ENCODE measurements at regions not wholly inside any gene's neighbourhood (a gene's known extent, or its start where the extent isn't known, plus 50 kb on each side); places are given as distances from the start of the nearest gene placed in this dataset.

DNA sequence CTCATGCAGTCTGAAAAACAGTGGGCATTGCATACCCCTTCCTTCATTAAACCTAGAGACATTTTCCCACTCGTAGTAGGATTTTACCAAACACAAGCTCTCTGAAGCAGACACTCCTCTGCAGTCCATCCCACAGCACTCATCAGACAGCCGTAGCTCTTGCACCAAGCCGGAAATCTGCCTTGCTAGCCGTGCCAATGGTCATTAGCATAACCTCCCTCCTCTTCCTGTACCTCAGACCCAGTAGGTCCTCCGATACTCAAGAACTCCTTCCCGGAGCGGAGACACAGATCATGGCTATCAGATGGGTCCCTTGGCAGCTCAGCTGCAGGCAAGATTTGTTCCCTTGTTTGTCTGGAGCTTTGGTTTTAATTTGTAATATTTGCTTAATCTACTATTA is 483.1 kb upstream of the PSMD7 start:
- TF ChIP-seq, protein P1, sequence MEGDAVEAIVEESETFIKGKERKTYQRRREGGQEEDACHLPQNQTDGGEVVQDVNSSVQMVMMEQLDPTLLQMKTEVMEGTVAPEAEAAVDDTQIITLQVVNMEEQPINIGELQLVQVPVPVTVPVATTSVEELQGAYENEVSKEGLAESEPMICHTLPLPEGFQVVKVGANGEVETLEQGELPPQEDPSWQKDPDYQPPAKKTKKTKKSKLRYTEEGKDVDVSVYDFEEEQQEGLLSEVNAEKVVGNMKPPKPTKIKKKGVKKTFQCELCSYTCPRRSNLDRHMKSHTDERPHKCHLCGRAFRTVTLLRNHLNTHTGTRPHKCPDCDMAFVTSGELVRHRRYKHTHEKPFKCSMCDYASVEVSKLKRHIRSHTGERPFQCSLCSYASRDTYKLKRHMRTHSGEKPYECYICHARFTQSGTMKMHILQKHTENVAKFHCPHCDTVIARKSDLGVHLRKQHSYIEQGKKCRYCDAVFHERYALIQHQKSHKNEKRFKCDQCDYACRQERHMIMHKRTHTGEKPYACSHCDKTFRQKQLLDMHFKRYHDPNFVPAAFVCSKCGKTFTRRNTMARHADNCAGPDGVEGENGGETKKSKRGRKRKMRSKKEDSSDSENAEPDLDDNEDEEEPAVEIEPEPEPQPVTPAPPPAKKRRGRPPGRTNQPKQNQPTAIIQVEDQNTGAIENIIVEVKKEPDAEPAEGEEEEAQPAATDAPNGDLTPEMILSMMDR (IDR thresholded peaks at IDR 0.05) = no peak
- DNase-seq (no peak), ATAC-seq (peak; percentile 31)
- intact Hi-C loops (cut with DNase I, micrococcal nuclease) = no loop called here
- no peaks in the 10 kb centered on the region for H3K4me1 ChIP-seq (ENCODE audit: low read depth)
- no peaks in the 10 kb centered on the region for H3K9me3 ChIP-seq
- no peak overlapping the region for H3K4me3 ChIP-seq
- no peaks in the 10 kb centered on the region for H3K36me3 ChIP-seq (ENCODE audit: low read depth)

DNA sequence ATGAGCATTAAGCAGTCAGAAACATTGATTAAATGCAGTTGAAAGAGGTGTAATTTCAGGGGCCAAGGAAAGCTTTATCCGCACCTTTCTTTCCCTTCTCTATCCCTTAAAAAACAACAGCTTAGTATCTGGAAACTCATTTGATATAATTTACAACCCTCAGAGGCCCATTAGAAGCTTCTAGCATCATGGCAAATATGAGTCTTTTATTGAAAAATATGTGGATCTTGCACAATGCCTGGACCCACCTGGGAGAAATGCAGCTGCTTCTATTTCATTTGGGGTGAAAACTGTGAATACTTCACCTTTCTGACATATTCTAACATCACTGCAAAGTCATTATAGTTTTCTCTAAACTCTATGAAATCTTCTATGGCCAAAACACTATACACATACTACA is 492.2 kb upstream of the PSMD7 start:
- intact Hi-C loops (cut with DNase I, micrococcal nuclease) = no loop called here
- TF ChIP-seq, protein P1 (IDR thresholded peaks at IDR 0.05) = no peak
- H3K36me3 ChIP-seq (ENCODE audit: low read depth) = no peaks in the 10 kb centered on the region

DNA sequence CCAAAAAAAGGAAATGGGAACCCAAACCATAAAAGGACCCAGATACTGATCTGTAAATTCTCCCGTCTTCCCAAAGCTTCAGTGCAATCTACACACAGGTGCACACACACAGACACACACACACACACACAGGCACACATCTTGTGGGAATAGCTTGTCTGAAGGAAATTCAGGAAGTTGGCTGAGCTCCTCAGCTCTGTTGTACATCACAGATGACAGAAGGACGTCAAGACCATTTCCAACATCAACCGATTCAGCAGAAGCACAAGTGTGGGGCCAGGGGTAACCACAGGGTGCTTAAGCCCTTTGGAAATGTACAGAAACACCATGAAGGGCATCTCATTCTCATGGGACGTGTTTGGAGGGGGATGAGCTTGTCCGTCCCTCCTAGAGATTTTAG is 498.1 kb upstream of the PSMD7 start:
- ATAC-seq (no peak), DNase-seq (no peak)
- H3K36me3 ChIP-seq (ENCODE audit: low read depth) = no peaks in the 10 kb centered on the region
- intact Hi-C loops (cut with DNase I, micrococcal nuclease) = no loop called here
- no peaks in the 10 kb centered on the region for H3K4me1 ChIP-seq (ENCODE audit: low read depth)
- H3K4me3 ChIP-seq = no peak overlapping the region
- TF ChIP-seq, protein P1 (IDR thresholded peaks at IDR 0.05) = no peak
- H3K9me3 ChIP-seq = no peaks in the 10 kb centered on the region

More for the DNA sequence above, 492.2 kb upstream of the PSMD7 start:
- Histone ChIP-seq H3K9me3 (no peaks in the 10 kb centered on the region), H3K4me3 (no peak overlapping the region), H3K4me1 (ENCODE audit: low read depth) (no peaks in the 10 kb centered on the region)
- ATAC-seq (no peak), DNase-seq (no peak)

DNA sequence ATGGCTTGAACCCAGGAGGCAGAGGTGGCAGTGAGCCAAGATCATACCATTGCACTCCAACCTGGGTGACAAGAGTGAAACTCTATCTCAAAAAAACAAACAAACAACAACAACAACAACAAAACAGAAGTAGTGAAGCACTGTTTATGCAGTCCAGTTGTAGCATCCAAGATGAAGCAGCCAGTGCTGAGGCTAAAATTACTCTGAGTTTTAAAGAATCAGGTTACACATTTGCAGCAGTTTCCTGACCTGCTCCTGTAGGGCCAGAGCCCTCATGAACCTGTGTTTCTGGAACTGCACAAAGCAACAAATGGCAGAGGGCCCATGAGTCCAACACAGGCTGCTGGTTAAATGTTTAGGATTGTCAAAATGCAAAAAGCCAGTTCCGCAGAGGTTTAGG is 499.5 kb upstream of the PSMD7 start:
- DNase-seq (no peak), ATAC-seq (no peak)
- H3K4me3 ChIP-seq = no peak overlapping the region
- H3K36me3 ChIP-seq (ENCODE audit: low read depth) = no peaks in the 10 kb centered on the region
- no peaks in the 10 kb centered on the region for H3K4me1 ChIP-seq (ENCODE audit: low read depth)
- no peaks in the 10 kb centered on the region for H3K9me3 ChIP-seq
- TF ChIP-seq, protein P1 (IDR thresholded peaks at IDR 0.05) = no peak
- intact Hi-C loops (cut with DNase I, micrococcal nuclease) = no loop called here

DNA sequence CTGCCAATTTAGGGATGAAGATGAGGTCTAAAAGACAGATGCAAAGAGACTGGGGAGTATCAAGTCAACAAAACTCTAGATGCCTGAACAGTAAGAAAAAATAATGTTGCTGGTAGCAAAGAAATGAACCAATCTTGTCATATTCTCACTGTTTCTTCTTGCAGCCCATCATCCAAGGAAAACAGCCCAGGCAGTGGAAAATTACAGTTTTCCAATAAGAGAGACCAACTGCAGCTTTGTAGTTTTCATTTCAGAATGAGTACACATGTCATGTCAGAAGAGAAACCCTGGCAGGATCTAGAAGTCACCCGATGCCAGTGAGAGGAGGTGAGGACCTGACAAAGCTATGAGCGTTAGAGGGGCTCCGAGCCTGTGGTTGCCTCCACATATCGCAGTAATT is 500.4 kb upstream of the PSMD7 start:
- Histone ChIP-seq H3K4me1 (ENCODE audit: low read depth) (no peaks in the 10 kb centered on the region), H3K9me3 (no peaks in the 10 kb centered on the region), H3K4me3 (no peak overlapping the region), H3K36me3 (ENCODE audit: low read depth) (no peaks in the 10 kb centered on the region)
- ATAC-seq = no peak
- intact Hi-C loops (cut with DNase I, micrococcal nuclease) = no loop called here
- TF ChIP-seq, protein P1 (IDR thresholded peaks at IDR 0.05) = no peak
- DNase-seq = no peak

DNA sequence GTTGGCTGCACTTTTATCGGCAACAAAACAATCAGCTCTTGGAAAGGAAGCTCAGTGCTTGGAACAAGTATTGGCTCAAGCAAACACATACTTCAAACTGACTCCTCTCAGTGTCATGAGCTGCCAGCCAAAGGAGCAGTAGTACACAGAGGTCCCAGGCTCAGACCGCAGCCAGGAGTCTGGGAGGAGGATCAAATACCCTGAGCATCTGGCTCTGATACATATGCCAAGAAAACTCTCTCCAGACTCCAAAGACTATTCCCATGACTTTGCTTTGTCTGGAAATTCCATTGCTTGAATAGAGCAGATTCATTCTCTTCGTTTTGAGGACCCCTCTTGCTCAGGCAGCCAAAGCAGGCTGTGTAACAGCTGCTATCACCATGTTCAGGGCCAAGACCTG is 501.6 kb upstream of the PSMD7 start:
- ATAC-seq = no peak
- intact Hi-C loops (cut with DNase I, micrococcal nuclease) = no loop called here

More for the DNA sequence above, 501.6 kb upstream of the PSMD7 start:
- H3K36me3 ChIP-seq (ENCODE audit: low read depth) = no peaks in the 10 kb centered on the region
- TF ChIP-seq, protein P1 (IDR thresholded peaks at IDR 0.05) = no peak
- H3K9me3 ChIP-seq = no peaks in the 10 kb centered on the region
- H3K4me3 ChIP-seq = no peak overlapping the region
- no peak for DNase-seq
- no peaks in the 10 kb centered on the region for H3K4me1 ChIP-seq (ENCODE audit: low read depth)
